WTC11 (cell line): ENCODE measurements at regions not wholly inside any gene's neighbourhood (a gene's known extent, or its start where the extent isn't known, plus 50 kb on each side); places are given as distances from the start of the nearest gene placed in this dataset.

Source experiments
- CTCF ChIP-seq: fragments of 200-600 bp; IDR thresholded peaks from 2 replicates; pipeline ENCODE4 v1.8.0; 2022; ENCODE audit warnings: antibody characterized with exemption
- ETV6 ChIP-seq: sonication (generic); formaldehyde crosslinking; IDR thresholded peaks from 2 replicates; pipeline ENCODE4 v1.8.1; 2022; ENCODE audit warnings: mild to moderate bottlenecking, missing genetic modification reagents
- RELA ChIP-seq: sonication (generic); formaldehyde crosslinking; IDR thresholded peaks from 2 replicates; pipeline ENCODE4 v1.8.1; 2022; ENCODE audit warnings: missing genetic modification reagents, mild to moderate bottlenecking, borderline replicate concordance
- TCF7 ChIP-seq: sonication (generic); formaldehyde crosslinking; IDR thresholded peaks from 2 replicates; pipeline ENCODE4 v1.8.0; 2022; ENCODE audit warnings: mild to moderate bottlenecking, low read depth, missing genetic modification reagents, moderate library complexity
- ZBTB43 ChIP-seq: sonication (generic); formaldehyde crosslinking; IDR thresholded peaks from 2 replicates; pipeline ENCODE4 v1.8.1; 2023; ENCODE audit warnings: mild to moderate bottlenecking, missing genetic modification reagents

GRCh38 chr11:23453522-23453921 is 593.2 kb upstream of the CCDC179 start:
- TF ChIP-seq RELA (CRISPR knock-in tag) (no peak), CTCF (no peak), TCF7 (no peak), ETV6 (CRISPR knock-in tag) (no peak), ZBTB43 (CRISPR knock-in tag) (no peak)
